Tibial artery (tissue), 4 donors: ENCODE measurements at regions not wholly inside any gene's neighbourhood (a gene's known extent, or its start where the extent isn't known, plus 50 kb on each side); places are given as distances from the start of the nearest gene placed in this dataset.

Experiments
- DNase-seq, 2 donors: peaks; one replicate each; pipeline ENCODE4 v3.0.0-alpha.2; 2019
- H3K27ac ChIP-seq, 2 donors: fragments of 200-600 bp; sonication (generic) in 1 of 2; 1 replicate in 1 of 2; 2 replicates in 1 of 2; pipeline ENCODE4 v1.5.1; 2018 to 2019; ENCODE audit warnings: mild to moderate bottlenecking in 1 of 2
- H3K27me3 ChIP-seq, 2 donors: fragments of 200-600 bp; sonication (generic) in 1 of 2; one replicate each; pipeline versions ENCODE4 v1.5.1 to v1.6.0; 2016 to 2019
- H3K36me3 ChIP-seq, 3 donors: fragments of 200-600 bp; sonication (generic) in 2 of 3; one replicate each; pipeline ENCODE4 v1.5.1; 2016 to 2019; ENCODE audit warnings: mild to moderate bottlenecking in 2 of 3
- H3K4me1 ChIP-seq, 4 donors: fragments of 200-600 bp; sonication (generic) in 2 of 4; 1 replicate in 3 of 4; 2 replicates in 1 of 4; pipeline ENCODE4 v1.5.1; 2016 to 2019
- H3K4me3 ChIP-seq, 2 donors: fragments of 200-600 bp; sonication (generic) in 1 of 2; 1 replicate in 1 of 2; 2 replicates in 1 of 2; pipeline ENCODE4 v1.5.1; 2018 to 2019; ENCODE audit warnings: mild to moderate bottlenecking in 2 of 2
- H3K9me3 ChIP-seq, 3 donors: fragments of 200-600 bp; sonication (generic) in 1 of 3; one replicate each; pipeline ENCODE4 v1.5.1; 2016 to 2019
- CTCF ChIP-seq, 2 experiments: fragments of 200-600 bp in 1 of 2; fragments of 450-650 bp in 1 of 2; IDR thresholded peaks; one replicate each; pipeline ENCODE4 v1.5.1; 2017 to 2019; ENCODE audit warnings: antibody characterized with exemption in 2 of 2, mild to moderate bottlenecking in 1 of 2, moderate library complexity in 1 of 2
- intact Hi-C: fragments of 100-400 bp; cut with DNase I; formaldehyde crosslinking; loops from one replicate; pipeline ENCODE4 v1.15.0; 2023; ENCODE audit warnings: low total_unique reads

GRCh38 chr7:11960621-11961020 lies 128.6 kb upstream of the THSD7A start:
- Histone ChIP-seq H3K9me3 (peaks cover 0 to 3% (median 0%) of the 10 kb centered on the region in 3 donors), H3K4me1 (no peaks in the 10 kb centered on the region), H3K4me3 (no peak overlapping the region), H3K36me3 (no peaks in the 10 kb centered on the region), H3K27me3 (no peaks in the 10 kb centered on the region), H3K27ac (no peak overlapping the region)
- no peak for DNase-seq
- intact Hi-C loops = no loop called here
- TF ChIP-seq CTCF (IDR thresholded peaks at IDR 0.05) = no peak

GRCh38 chr7:11969643-11970042 lies 137.6 kb upstream of the THSD7A start:
- Histone ChIP-seq H3K27me3 (no peaks in the 10 kb centered on the region), H3K4me3 (no peak overlapping the region), H3K36me3 (no peaks in the 10 kb centered on the region), H3K27ac (no peak overlapping the region), H3K9me3 (peaks cover 0 to 4% (median 2%) of the 10 kb centered on the region in 3 donors), H3K4me1 (no peaks in the 10 kb centered on the region)
- intact Hi-C loops = no loop called here
- TF ChIP-seq CTCF (IDR thresholded peaks at IDR 0.05) = no peak
- no peak for DNase-seq

GRCh38 chr7:11970132-11970531 lies 138.1 kb upstream of the THSD7A start:
- Histone ChIP-seq H3K4me1 (no peaks in the 10 kb centered on the region), H3K27me3 (no peaks in the 10 kb centered on the region), H3K4me3 (no peak overlapping the region), H3K9me3 (peaks cover 0 to 4% (median 3%) of the 10 kb centered on the region in 3 donors), H3K36me3 (no peaks in the 10 kb centered on the region), H3K27ac (no peak overlapping the region)
- TF ChIP-seq CTCF (IDR thresholded peaks at IDR 0.05) = no peak
- no peak for DNase-seq
- intact Hi-C loops = no loop called here

GRCh38 chr7:11985376-11985775 lies 153.4 kb upstream of the THSD7A start:
- Histone ChIP-seq H3K9me3 (peaks cover 0 to 7% (median 6%) of the 10 kb centered on the region in 3 donors), H3K27ac (no peak overlapping the region), H3K27me3 (no peaks in the 10 kb centered on the region), H3K4me1 (no peaks in the 10 kb centered on the region), H3K4me3 (no peak overlapping the region), H3K36me3 (no peaks in the 10 kb centered on the region)
- intact Hi-C loops = no loop called here
- no peak for DNase-seq
- TF ChIP-seq CTCF (IDR thresholded peaks at IDR 0.05) = no peak

- no peaks in the 10 kb centered on the region for H3K36me3 ChIP-seq
- no peak overlapping the region for H3K4me3 ChIP-seq
- TF ChIP-seq CTCF (IDR thresholded peaks at IDR 0.05) = no peak
- no peaks in the 10 kb centered on the region for H3K27me3 ChIP-seq
- intact Hi-C loops = no loop called here
- DNase-seq = no peak
- H3K9me3 ChIP-seq = peaks cover 0 to 7% (median 6%) of the 10 kb centered on the region in 3 donors
- H3K27ac ChIP-seq = no peak overlapping the region
- H3K4me1 ChIP-seq = no peaks in the 10 kb centered on the region
These were observed 154.0 kb upstream of the THSD7A start for GRCh38 chr7:11985971-11986370.

- no peak for TF ChIP-seq CTCF (IDR thresholded peaks at IDR 0.05)
- intact Hi-C loops = no loop called here
- Histone ChIP-seq H3K9me3 (peaks cover 0 to 5% (median 3%) of the 10 kb centered on the region in 3 donors), H3K4me1 (no peaks in the 10 kb centered on the region), H3K4me3 (no peak overlapping the region), H3K36me3 (no peaks in the 10 kb centered on the region), H3K27ac (no peak overlapping the region), H3K27me3 (no peaks in the 10 kb centered on the region)
- DNase-seq = no peak
These were observed 156.2 kb upstream of the THSD7A start for GRCh38 chr7:11988186-11988585.
